SK-N-MC (cell line): ENCODE measurements at regions not wholly inside any gene's neighbourhood (a gene's known extent, or its start where the extent isn't known, plus 50 kb on each side); places are given as distances from the start of the nearest gene placed in this dataset.

Experiments used
- EZH2 ChIP-seq: fragments of 200-600 bp; sonication (generic); IDR thresholded peaks from one replicate; pipeline ENCODE4 v1.6.1; 2017; ENCODE audit warnings: antibody characterized with exemption
- FOXP2 ChIP-seq: optimal IDR thresholded peaks from 2 replicates; pipeline ENCODE3; 2011; ENCODE audit warnings: mild to moderate bottlenecking, moderate library complexity; ENCODE audit not compliant: insufficient read depth; ENCODE audit errors: extremely low read length, control extremely low read depth
- POLR2AphosphoS5 ChIP-seq: IDR thresholded peaks from 2 replicates; pipeline ENCODE4 v1.6.1; 2012; ENCODE audit warnings: mild to moderate bottlenecking, low read depth, low read length, borderline replicate concordance

DNA sequence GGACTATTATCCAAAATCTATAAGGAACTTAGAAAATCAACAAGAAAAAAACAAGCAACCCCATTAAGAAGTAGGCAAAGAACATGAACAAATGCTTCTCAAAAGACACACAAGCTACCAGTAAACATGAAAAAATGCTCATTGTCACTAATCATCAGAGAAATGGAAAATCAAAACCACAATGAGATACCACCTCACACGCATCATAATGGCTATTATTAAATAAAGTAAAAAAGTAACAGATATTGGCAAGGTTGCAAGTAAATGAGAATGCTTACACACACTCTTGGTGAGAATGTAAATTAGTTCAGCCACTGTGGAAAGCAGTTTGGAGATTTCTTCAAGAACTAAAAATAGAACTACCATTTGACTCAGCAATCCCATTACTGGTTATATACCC lies 167.0 kb upstream of the DMRTA1 start:
- TF ChIP-seq EZH2 = no peak
- TF ChIP-seq POLR2AphosphoS5 = no peak
- TF ChIP-seq FOXP2 = no peak
